Peyer's patch (tissue), 4 donors: ENCODE measurements at regions not wholly inside any gene's neighbourhood (a gene's known extent, or its start where the extent isn't known, plus 50 kb on each side); places are given as distances from the start of the nearest gene placed in this dataset.

Experiments
- POLR2A ChIP-seq, 2 donors: fragments of 450-650 bp; IDR thresholded peaks; one replicate each; pipeline ENCODE4 v1.5.1; 2017; ENCODE audit warnings: antibody characterized with exemption in 2 of 2, mild to moderate bottlenecking in 2 of 2, moderate library complexity in 2 of 2
- TF ChIP-seq, protein P1 (sequence below), 6 experiments: fragments of 450-650 bp in 4 of 6; fragments of 200-600 bp in 2 of 6; sonication (generic) in 1 of 6; IDR thresholded peaks; one replicate each; pipeline ENCODE4 v1.5.1; 2017 to 2019; ENCODE audit warnings: antibody characterized with exemption in 6 of 6, mild to moderate bottlenecking in 3 of 6, moderate library complexity in 1 of 6

DNA sequence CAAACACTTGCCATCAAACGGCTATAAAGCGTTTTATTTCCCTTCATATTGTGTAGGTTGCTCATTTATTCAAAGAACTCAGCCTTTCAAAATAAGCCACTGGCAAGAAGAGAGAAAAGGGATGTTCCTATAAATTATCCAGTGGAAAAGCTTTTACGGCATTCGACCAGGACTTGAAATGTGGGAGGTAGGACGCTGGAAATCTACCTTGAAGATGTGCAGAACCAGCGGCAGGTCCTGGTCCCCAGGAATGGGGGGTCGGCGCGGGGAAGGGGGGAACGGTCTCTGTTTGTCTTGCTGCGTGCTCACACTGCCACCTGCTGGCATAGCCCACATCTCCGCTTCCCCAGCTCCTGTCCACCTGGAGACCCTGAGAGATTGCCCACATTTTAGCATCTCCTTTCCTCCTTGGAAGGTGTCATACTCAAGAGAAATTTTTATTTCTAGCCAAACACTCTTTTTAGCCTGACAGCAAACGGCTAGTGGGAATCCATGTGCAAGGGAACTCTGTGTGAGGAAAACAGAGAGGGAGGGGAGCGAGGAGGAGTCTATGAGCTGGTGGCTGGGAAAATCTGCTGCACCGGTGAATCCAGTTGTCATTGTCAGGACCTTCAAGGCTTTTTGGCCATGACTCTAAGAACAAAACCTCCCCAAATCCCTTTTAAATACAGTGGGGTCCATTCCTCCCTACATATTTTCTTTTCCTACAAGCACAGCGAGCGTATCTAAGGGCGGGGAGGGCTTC is 349.0 kb upstream of the PKDCC start:
- TF ChIP-seq, protein P1, sequence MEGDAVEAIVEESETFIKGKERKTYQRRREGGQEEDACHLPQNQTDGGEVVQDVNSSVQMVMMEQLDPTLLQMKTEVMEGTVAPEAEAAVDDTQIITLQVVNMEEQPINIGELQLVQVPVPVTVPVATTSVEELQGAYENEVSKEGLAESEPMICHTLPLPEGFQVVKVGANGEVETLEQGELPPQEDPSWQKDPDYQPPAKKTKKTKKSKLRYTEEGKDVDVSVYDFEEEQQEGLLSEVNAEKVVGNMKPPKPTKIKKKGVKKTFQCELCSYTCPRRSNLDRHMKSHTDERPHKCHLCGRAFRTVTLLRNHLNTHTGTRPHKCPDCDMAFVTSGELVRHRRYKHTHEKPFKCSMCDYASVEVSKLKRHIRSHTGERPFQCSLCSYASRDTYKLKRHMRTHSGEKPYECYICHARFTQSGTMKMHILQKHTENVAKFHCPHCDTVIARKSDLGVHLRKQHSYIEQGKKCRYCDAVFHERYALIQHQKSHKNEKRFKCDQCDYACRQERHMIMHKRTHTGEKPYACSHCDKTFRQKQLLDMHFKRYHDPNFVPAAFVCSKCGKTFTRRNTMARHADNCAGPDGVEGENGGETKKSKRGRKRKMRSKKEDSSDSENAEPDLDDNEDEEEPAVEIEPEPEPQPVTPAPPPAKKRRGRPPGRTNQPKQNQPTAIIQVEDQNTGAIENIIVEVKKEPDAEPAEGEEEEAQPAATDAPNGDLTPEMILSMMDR (IDR thresholded peaks at IDR 0.05): peak in 5 of 6 experiments; percentile 15 to 37 (median 30)
- TF ChIP-seq POLR2A (IDR thresholded peaks at IDR 0.05): no peak
